NT2/D1 (cell line): ENCODE measurements at regions not wholly inside any gene's neighbourhood (a gene's known extent, or its start where the extent isn't known, plus 50 kb on each side); places are given as distances from the start of the nearest gene placed in this dataset.

ENCODE experiments used
- DNase-seq: peaks from one replicate; pipeline ENCODE4 v3.0.0-alpha.2; 2011; ENCODE audit warnings: low read depth, low spot score
- H3K27me3 ChIP-seq: 2 replicates; pipeline ENCODE4 v1.6.0; 2011; ENCODE audit warnings: mild to moderate bottlenecking; ENCODE audit not compliant: insufficient read length, insufficient read depth
- H3K36me3 ChIP-seq: 2 replicates; pipeline ENCODE4 v1.6.1; 2011; ENCODE audit warnings: mild to moderate bottlenecking, low read length, mixed read lengths; ENCODE audit not compliant: insufficient read depth, insufficient read length
- H3K4me1 ChIP-seq: 2 replicates; pipeline ENCODE4 v1.5.1; 2011; ENCODE audit not compliant: insufficient read depth, insufficient read length
- H3K4me3 ChIP-seq: 2 replicates; pipeline ENCODE4 v1.5.1; 2011; ENCODE audit warnings: low read depth; ENCODE audit not compliant: insufficient read length
- H3K9ac ChIP-seq: 2 replicates; pipeline ENCODE4 v1.6.0; 2011; ENCODE audit warnings: low read depth; ENCODE audit not compliant: insufficient read length
- H3K9me3 ChIP-seq: 2 replicates; pipeline ENCODE4 v1.5.1; 2011; ENCODE audit warnings: mild to moderate bottlenecking, low read length; ENCODE audit not compliant: insufficient read depth
- SUZ12 ChIP-seq: IDR thresholded peaks from 2 replicates; pipeline ENCODE4 v1.6.1; 2011; ENCODE audit not compliant: insufficient read length, insufficient read depth; ENCODE audit errors: extremely low read depth
- YY1 ChIP-seq: IDR thresholded peaks from 2 replicates; pipeline ENCODE4 v1.6.1; 2011; ENCODE audit not compliant: insufficient read length, insufficient read depth
- ZNF274 ChIP-seq: IDR thresholded peaks from 2 replicates; pipeline ENCODE4 v1.6.1; 2011; ENCODE audit warnings: mild to moderate bottlenecking, low read depth, low read length

- no peaks in the 10 kb centered on the region for H3K9me3 ChIP-seq
- H3K4me1 ChIP-seq = no peaks in the 10 kb centered on the region
- peaks cover 5% of the 10 kb centered on the region for H3K27me3 ChIP-seq
- H3K36me3 ChIP-seq = no peaks in the 10 kb centered on the region
- DNase-seq = no peak
- no peak overlapping the region for H3K4me3 ChIP-seq
- H3K9ac ChIP-seq = no peak overlapping the region
- TF ChIP-seq YY1 = no peak
These were observed 340.7 kb downstream of the NR2F1-AS1 start for GRCh38 chr5:93240228-93240834.

GRCh38 chr5:93236807-93237421 is 344.1 kb downstream of the NR2F1-AS1 start:
- Histone ChIP-seq H3K4me3 (no peak overlapping the region), H3K9ac (no peak overlapping the region)
- DNase-seq = no peak

DNA sequence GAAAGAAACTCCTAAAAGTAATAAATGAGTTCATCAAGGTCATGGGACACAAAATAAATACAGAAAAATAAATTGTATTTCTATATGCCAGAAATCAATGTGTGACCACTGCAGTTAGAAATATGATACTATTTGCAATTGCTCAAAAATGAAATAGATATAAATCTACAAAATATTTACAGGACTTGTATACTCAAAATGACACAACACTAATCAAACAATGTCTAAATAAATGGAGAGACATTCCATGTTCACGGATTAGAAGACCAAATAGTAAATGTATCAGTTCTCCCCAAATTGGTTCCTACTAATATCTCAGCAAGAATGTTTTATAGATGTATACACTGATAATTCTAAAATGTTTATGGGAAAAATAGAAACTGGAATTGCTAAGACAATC is 345.3 kb downstream of the NR2F1-AS1 start:
- TF ChIP-seq ZNF274 (no peak), SUZ12 (no peak), YY1 (no peak)
- Histone ChIP-seq H3K27me3 (no peaks in the 10 kb centered on the region), H3K4me3 (no peak overlapping the region), H3K4me1 (no peaks in the 10 kb centered on the region), H3K9ac (no peak overlapping the region), H3K9me3 (no peaks in the 10 kb centered on the region), H3K36me3 (no peaks in the 10 kb centered on the region)
- DNase-seq = no peak

More at GRCh38 chr5:93236807-93237421, 344.1 kb downstream of the NR2F1-AS1 start:
- Histone ChIP-seq H3K27me3 (no peaks in the 10 kb centered on the region), H3K36me3 (no peaks in the 10 kb centered on the region), H3K9me3 (no peaks in the 10 kb centered on the region), H3K4me1 (no peaks in the 10 kb centered on the region)
- no peak for TF ChIP-seq SUZ12
- no peak for TF ChIP-seq YY1
- TF ChIP-seq ZNF274 = no peak

- DNase-seq = no peak
- TF ChIP-seq ZNF274 (no peak), YY1 (no peak), SUZ12 (no peak)
These were observed 354.8 kb downstream of the NR2F1-AS1 start for GRCh38 chr5:93226202-93226735.

DNA sequence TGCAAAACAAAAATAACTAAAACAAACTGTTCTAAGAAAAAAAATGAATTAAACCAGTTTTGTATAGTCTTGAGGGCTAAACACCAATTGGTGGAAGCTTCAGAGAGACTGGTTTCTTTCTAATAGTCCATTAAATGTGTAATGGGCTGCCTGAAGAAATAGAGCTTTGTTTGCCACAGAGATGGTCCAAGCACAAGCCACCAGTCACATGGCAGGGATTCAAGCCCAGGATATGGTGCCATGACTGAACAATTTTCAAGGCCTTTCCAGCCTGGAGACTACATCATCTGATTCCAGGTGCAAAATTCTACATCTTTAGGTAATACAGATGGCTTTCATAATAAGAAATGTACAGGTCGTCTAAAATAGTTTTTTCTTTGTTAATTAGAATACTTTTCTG is 355.3 kb downstream of the NR2F1-AS1 start:
- H3K9me3 ChIP-seq = no peaks in the 10 kb centered on the region
- H3K36me3 ChIP-seq = no peaks in the 10 kb centered on the region
- no peak overlapping the region for H3K9ac ChIP-seq
- no peak overlapping the region for H3K4me3 ChIP-seq
- no peak for TF ChIP-seq SUZ12
- no peak for TF ChIP-seq ZNF274
- no peak for TF ChIP-seq YY1
- no peak for DNase-seq
- H3K4me1 ChIP-seq = no peaks in the 10 kb centered on the region
- no peaks in the 10 kb centered on the region for H3K27me3 ChIP-seq

More at GRCh38 chr5:93226202-93226735, 354.8 kb downstream of the NR2F1-AS1 start:
- no peaks in the 10 kb centered on the region for H3K27me3 ChIP-seq
- H3K4me3 ChIP-seq = no peak overlapping the region
- no peak overlapping the region for H3K9ac ChIP-seq
- H3K4me1 ChIP-seq = no peaks in the 10 kb centered on the region
- no peaks in the 10 kb centered on the region for H3K9me3 ChIP-seq
- no peaks in the 10 kb centered on the region for H3K36me3 ChIP-seq

DNA sequence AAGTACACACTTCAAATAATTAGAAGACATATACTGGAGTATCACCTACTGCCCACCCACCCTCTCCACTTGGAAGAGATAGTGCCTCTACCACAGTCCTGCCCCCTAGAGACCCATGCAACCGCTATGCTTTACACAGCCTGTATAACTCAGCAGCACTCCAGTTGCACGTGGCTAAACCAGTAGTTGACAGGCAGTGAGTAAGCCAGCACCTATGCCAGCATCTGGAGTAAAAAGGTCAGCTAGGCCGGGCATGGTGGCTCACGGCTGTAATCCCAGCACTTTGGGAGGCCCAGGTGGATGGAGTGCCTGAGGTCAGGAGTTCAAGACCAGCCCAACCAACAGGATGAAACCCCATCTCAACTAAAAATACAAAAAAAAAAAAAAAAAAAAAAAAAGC is 356.4 kb downstream of the NR2F1-AS1 start:
- TF ChIP-seq YY1 (no peak), SUZ12 (no peak), ZNF274 (no peak)
- Histone ChIP-seq H3K9ac (no peak overlapping the region), H3K36me3 (no peaks in the 10 kb centered on the region), H3K4me1 (no peaks in the 10 kb centered on the region), H3K27me3 (no peaks in the 10 kb centered on the region), H3K9me3 (no peaks in the 10 kb centered on the region), H3K4me3 (no peak overlapping the region)
- DNase-seq = no peak

GRCh38 chr5:93221773-93222172 is 359.2 kb downstream of the NR2F1-AS1 start:
- Histone ChIP-seq H3K36me3 (no peaks in the 10 kb centered on the region), H3K27me3 (no peaks in the 10 kb centered on the region), H3K4me1 (no peaks in the 10 kb centered on the region), H3K9me3 (no peaks in the 10 kb centered on the region), H3K4me3 (no peak overlapping the region), H3K9ac (no peak overlapping the region)
- TF ChIP-seq ZNF274 (no peak), SUZ12 (no peak), YY1 (no peak)
- DNase-seq = no peak
